ENCODE measurements at regions not wholly inside any gene's neighbourhood (a gene's known extent, or its start where the extent isn't known, plus 50 kb on each side); places are given as distances from the start of the nearest gene placed in this dataset.

DNA sequence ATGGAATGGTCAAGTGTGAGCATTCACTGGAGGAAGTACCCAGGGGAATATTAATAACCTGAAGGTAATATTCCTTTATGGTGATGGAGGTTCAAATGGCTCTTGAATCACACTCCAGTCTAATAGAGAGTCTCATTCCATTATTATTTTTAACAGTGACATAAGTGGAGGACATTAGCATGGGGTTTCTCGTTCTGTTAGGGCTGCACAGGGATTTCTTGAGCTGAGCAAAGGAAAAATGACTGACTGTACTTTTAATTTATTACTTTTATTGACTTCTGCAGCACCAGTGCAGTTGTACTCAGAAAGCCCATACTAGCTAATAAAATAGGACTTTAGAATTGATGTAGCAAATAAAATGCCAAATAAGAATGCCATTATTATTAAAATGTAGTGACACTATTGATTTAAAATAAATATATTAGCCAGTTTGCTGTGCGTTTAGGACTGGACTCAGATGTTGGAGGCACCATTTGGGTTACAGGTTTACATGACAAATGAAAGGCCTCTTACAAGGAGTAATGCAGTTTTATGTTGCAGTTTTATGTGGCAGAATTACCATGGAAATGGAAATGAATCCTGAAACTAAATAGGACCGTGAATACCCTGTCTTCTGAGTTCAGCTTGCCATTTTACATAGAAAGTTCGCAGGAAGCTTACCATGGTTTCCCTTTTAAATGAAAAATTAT lies 705.1 kb upstream of the GRM7 start:
- TF ChIP-seq POLR2A (IDR thresholded peaks at IDR 0.05) (no peak), POLR2AphosphoS5 (IDR thresholded peaks at IDR 0.05) (no peak), EP300 (IDR thresholded peaks at IDR 0.05) (no peak)
- TF ChIP-seq, protein P1, sequence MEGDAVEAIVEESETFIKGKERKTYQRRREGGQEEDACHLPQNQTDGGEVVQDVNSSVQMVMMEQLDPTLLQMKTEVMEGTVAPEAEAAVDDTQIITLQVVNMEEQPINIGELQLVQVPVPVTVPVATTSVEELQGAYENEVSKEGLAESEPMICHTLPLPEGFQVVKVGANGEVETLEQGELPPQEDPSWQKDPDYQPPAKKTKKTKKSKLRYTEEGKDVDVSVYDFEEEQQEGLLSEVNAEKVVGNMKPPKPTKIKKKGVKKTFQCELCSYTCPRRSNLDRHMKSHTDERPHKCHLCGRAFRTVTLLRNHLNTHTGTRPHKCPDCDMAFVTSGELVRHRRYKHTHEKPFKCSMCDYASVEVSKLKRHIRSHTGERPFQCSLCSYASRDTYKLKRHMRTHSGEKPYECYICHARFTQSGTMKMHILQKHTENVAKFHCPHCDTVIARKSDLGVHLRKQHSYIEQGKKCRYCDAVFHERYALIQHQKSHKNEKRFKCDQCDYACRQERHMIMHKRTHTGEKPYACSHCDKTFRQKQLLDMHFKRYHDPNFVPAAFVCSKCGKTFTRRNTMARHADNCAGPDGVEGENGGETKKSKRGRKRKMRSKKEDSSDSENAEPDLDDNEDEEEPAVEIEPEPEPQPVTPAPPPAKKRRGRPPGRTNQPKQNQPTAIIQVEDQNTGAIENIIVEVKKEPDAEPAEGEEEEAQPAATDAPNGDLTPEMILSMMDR (IDR thresholded peaks at IDR 0.05) = no peak
